Activated CD8-positive, alpha-beta memory T cell treated with anti-CD3 and anti-CD28 coated beads, Interleukin-2, amount 50 U/mL, for 4 hours (primary cell): ENCODE measurements at regions not wholly inside any gene's neighbourhood (a gene's known extent, or its start where the extent isn't known, plus 50 kb on each side); places are given as distances from the start of the nearest gene placed in this dataset.
"Not testable (repeated sequence)": the region's sequence is repeated elsewhere in the genome, so short reads cannot be mapped to it uniquely, and the experiment has no call there.

ENCODE experiments used
- DNase-seq: peaks from one replicate; pipeline ENCODE4 v3.0.0-alpha.2; 2020

- DNase-seq: no peak
Observed at GRCh38 chr5:118466418-118466817, 521.9 kb downstream of the DTWD2 start.

GRCh38 chr5:118462276-118462675 is 526.1 kb downstream of the DTWD2 start:
- DNase-seq: not testable (repeated sequence)

- no peak for DNase-seq
Observed at GRCh38 chr5:118461436-118461835, 526.9 kb downstream of the DTWD2 start.

GRCh38 chr5:118459490-118459889 is 528.9 kb downstream of the DTWD2 start:
- DNase-seq: no peak

GRCh38 chr5:118456085-118456484 is 532.3 kb downstream of the DTWD2 start:
- DNase-seq: no peak

GRCh38 chr5:118451697-118452247 is 536.6 kb downstream of the DTWD2 start:
- DNase-seq: no peak

GRCh38 chr5:118450554-118451332 is 537.6 kb downstream of the DTWD2 start:
- DNase-seq: no peak

GRCh38 chr5:118447350-118447749 is 541.0 kb downstream of the DTWD2 start:
- DNase-seq: no peak

GRCh38 chr5:118441956-118442355 is 546.4 kb downstream of the DTWD2 start:
- DNase-seq: no peak

- DNase-seq: no peak
Observed at GRCh38 chr5:118441034-118441433, 547.3 kb downstream of the DTWD2 start.

- DNase-seq: no peak
Observed at GRCh38 chr5:118440496-118440895, 547.9 kb downstream of the DTWD2 start.

- DNase-seq: no peak
Observed at GRCh38 chr5:118439831-118440230, 548.5 kb downstream of the DTWD2 start.

GRCh38 chr5:118435131-118435530 is 553.2 kb downstream of the DTWD2 start:
- no peak for DNase-seq

- DNase-seq: no peak
Observed at GRCh38 chr5:118434522-118434921, 553.8 kb downstream of the DTWD2 start.

- DNase-seq: no peak
Observed at GRCh38 chr5:118430076-118430475, 558.3 kb downstream of the DTWD2 start.

- no peak for DNase-seq
Observed at GRCh38 chr5:118407958-118408357, 580.4 kb downstream of the DTWD2 start.

- DNase-seq: no peak
Observed at GRCh38 chr5:118405650-118406061, 582.7 kb downstream of the DTWD2 start.

- DNase-seq: no peak
Observed at GRCh38 chr5:118397236-118397635, 591.1 kb downstream of the DTWD2 start.

GRCh38 chr5:118392491-118392890 is 595.9 kb downstream of the DTWD2 start:
- DNase-seq: no peak

- DNase-seq: not testable (repeated sequence)
Observed at GRCh38 chr5:118382931-118383330, 605.4 kb downstream of the DTWD2 start.

GRCh38 chr5:118379470-118379869 is 608.9 kb downstream of the DTWD2 start:
- DNase-seq: no peak

- DNase-seq: no peak
Observed at GRCh38 chr5:118378959-118379358, 609.4 kb downstream of the DTWD2 start.

GRCh38 chr5:118377420-118377819 is 610.9 kb downstream of the DTWD2 start:
- no peak for DNase-seq

- DNase-seq: no peak
Observed at GRCh38 chr5:118371973-118372831, 616.1 kb downstream of the DTWD2 start.
